ENCODE measurements at regions not wholly inside any gene's neighbourhood (a gene's known extent, or its start where the extent isn't known, plus 50 kb on each side); places are given as distances from the start of the nearest gene placed in this dataset.

- no TSS peak for BruUV-seq (replicated peaks)
- H3K9me3 ChIP-seq (replicated peaks; ENCODE audit: control insufficient read depth, insufficient read depth, low read depth, low read length), result no peaks in the 10 kb centered on the region
- no peak for FAIRE-seq
- no peak overlapping the region for H2AFZ ChIP-seq (ENCODE audit: low read depth, low read length)
- no peaks in the 10 kb centered on the region for H3K79me2 ChIP-seq (ENCODE audit: control insufficient read depth, insufficient read depth, low read length)
- intact Hi-C loops (cut with micrococcal nuclease), result no loop called here
- no peak overlapping the region for H3K9ac ChIP-seq (ENCODE audit: insufficient read depth in 1 of 2, low read depth in 2 of 2, low read length in 2 of 2)
- no peak for DNase-seq (ENCODE audit: extremely low read depth in 1 of 4, low spot score in 3 of 4)
- H3K9me1 ChIP-seq (ENCODE audit: control insufficient read depth, insufficient read depth, low read length), result no peaks in the 10 kb centered on the region
- TF ChIP-seq ZNF41 (CRISPR knock-in tag; conservative IDR thresholded peaks at IDR 0.05), result no peak
- TF ChIP-seq TEAD1 (CRISPR knock-in tag; IDR thresholded peaks at IDR 0.05), result no peak
- no peak for TF ChIP-seq SMAD1 (IDR thresholded peaks at IDR 0.05; ENCODE audit: low read depth, low read length, partially characterized antibody)
- no peak for TF ChIP-seq ZFP36 (IDR thresholded peaks at IDR 0.05; ENCODE audit: low read depth, low read length, partially characterized antibody)
- no peak for TF ChIP-seq SRSF7 (optimal IDR thresholded peaks at IDR 0.05; ENCODE audit: low read depth, low read length)
- TF ChIP-seq TRIM24 (IDR thresholded peaks at IDR 0.05), result no peak
- TF ChIP-seq ZZZ3 (IDR thresholded peaks at IDR 0.05), result no peak
- H3K27me3 ChIP-seq (ENCODE audit: control insufficient read depth in 2 of 2, insufficient read depth in 2 of 2, low read length in 2 of 2), result no peaks in the 10 kb centered on the region
- in situ Hi-C loops (cut with MboI), result no loop called here
- no peaks in the 10 kb centered on the region for H3K4me1 ChIP-seq (replicated peaks in 1 of 2; ENCODE audit: control insufficient read depth in 2 of 2, insufficient read depth in 2 of 2, low read length in 2 of 2)
- no peak for ATAC-seq
- no peaks in the 10 kb centered on the region for H4K20me1 ChIP-seq (replicated peaks; ENCODE audit: control insufficient read depth, insufficient read depth, low read length)
- no peaks in the 10 kb centered on the region for H3K36me3 ChIP-seq (ENCODE audit: control insufficient read depth, insufficient read depth, low read length)
- POLR2A ChIA-PET, result no interaction called here
- no peak overlapping the region for H3K27ac ChIP-seq (ENCODE audit: extremely low read depth, low read depth, low read length)
- CTCF ChIA-PET (ENCODE audit: low intra/inter-chr PET ratio), result no interaction called here
- no peak overlapping the region for H3K4me2 ChIP-seq (ENCODE audit: insufficient read depth, low read length)
- no peak overlapping the region for H3K4me3 ChIP-seq
Measured at GRCh38 chr3:81315030-81315429, 446.4 kb downstream of the GBE1 start.

GRCh38 chr3:81311321-81311720, 450.1 kb downstream of the GBE1 start:
- Histone ChIP-seq H3K4me3 (no peak overlapping the region), H3K4me1 (replicated peaks in 1 of 2; ENCODE audit: control insufficient read depth in 2 of 2, insufficient read depth in 2 of 2, low read length in 2 of 2) (no peaks in the 10 kb centered on the region), H2AFZ (ENCODE audit: low read depth, low read length) (no peak overlapping the region), H4K20me1 (replicated peaks; ENCODE audit: control insufficient read depth, insufficient read depth, low read length) (no peaks in the 10 kb centered on the region), H3K9me1 (ENCODE audit: control insufficient read depth, insufficient read depth, low read length) (no peaks in the 10 kb centered on the region), H3K9ac (ENCODE audit: insufficient read depth in 1 of 2, low read depth in 2 of 2, low read length in 2 of 2) (no peak overlapping the region), H3K27me3 (ENCODE audit: control insufficient read depth in 2 of 2, insufficient read depth in 2 of 2, low read length in 2 of 2) (no peaks in the 10 kb centered on the region), H3K27ac (ENCODE audit: extremely low read depth, low read depth, low read length) (no peak overlapping the region), H3K9me3 (replicated peaks; ENCODE audit: control insufficient read depth, insufficient read depth, low read depth, low read length) (no peaks in the 10 kb centered on the region), H3K79me2 (ENCODE audit: control insufficient read depth, insufficient read depth, low read length) (no peaks in the 10 kb centered on the region), H3K36me3 (ENCODE audit: control insufficient read depth, insufficient read depth, low read length) (no peaks in the 10 kb centered on the region), H3K4me2 (ENCODE audit: insufficient read depth, low read length) (no peak overlapping the region)
- ChIA-PET CTCF (ENCODE audit: low intra/inter-chr PET ratio) (no interaction called here), POLR2A (no interaction called here)
- BruUV-seq (replicated peaks), result no TSS peak
- no peak for ATAC-seq
- in situ Hi-C loops (cut with MboI) (no loop called here), intact Hi-C loops (cut with micrococcal nuclease) (no loop called here)
- DNase-seq (ENCODE audit: extremely low read depth in 1 of 4, low spot score in 3 of 4), result no peak
- no peak for FAIRE-seq
- TF ChIP-seq ZNF318 (IDR thresholded peaks at IDR 0.05; ENCODE audit: borderline replicate concordance in 1 of 2, low read depth in 1 of 2), result no peak

Data from K562 (cell line).